AG09319 (cell line): ENCODE measurements at regions not wholly inside any gene's neighbourhood (a gene's known extent, or its start where the extent isn't known, plus 50 kb on each side); places are given as distances from the start of the nearest gene placed in this dataset.

Source experiments
- DNase-seq: peaks from one replicate; pipeline ENCODE4 v3.0.0-alpha.2; 2010; ENCODE audit warnings: low read depth; ENCODE audit errors: extremely low read depth
- CTCF ChIP-seq: IDR thresholded peaks from 2 replicates; pipeline ENCODE4 v1.5.1; 2011; ENCODE audit warnings: low read depth, mild to moderate bottlenecking, inconsistent platforms, low read length, moderate library complexity

GRCh38 chr13:99722931-99723330 is 221.7 kb downstream of the TM9SF2 start:
- DNase-seq, result no peak
- TF ChIP-seq CTCF, result no peak

- no peak for TF ChIP-seq CTCF
- no peak for DNase-seq
Measured at GRCh38 chr13:99722338-99722818, 221.1 kb downstream of the TM9SF2 start.

GRCh38 chr13:99721606-99722337 is 220.5 kb downstream of the TM9SF2 start:
- DNase-seq, result no peak
- TF ChIP-seq CTCF, result no peak

- TF ChIP-seq CTCF, result no peak
Measured at GRCh38 chr13:99717959-99718674, 216.8 kb downstream of the TM9SF2 start.

GRCh38 chr13:99709134-99709533 is 207.9 kb downstream of the TM9SF2 start:
- no peak for DNase-seq
- TF ChIP-seq CTCF, result no peak

More at GRCh38 chr13:99717959-99718674, 216.8 kb downstream of the TM9SF2 start:
- DNase-seq, result no peak

GRCh38 chr13:99704390-99704789 is 203.1 kb downstream of the TM9SF2 start:
- TF ChIP-seq CTCF, result no peak

GRCh38 chr13:99703908-99704307 is 202.6 kb downstream of the TM9SF2 start:
- TF ChIP-seq CTCF, result no peak
- no peak for DNase-seq

More at GRCh38 chr13:99704390-99704789, 203.1 kb downstream of the TM9SF2 start:
- DNase-seq, result no peak
